HAP-1 (cell line): ENCODE measurements at regions not wholly inside any gene's neighbourhood (a gene's known extent, or its start where the extent isn't known, plus 50 kb on each side); places are given as distances from the start of the nearest gene placed in this dataset.
"Not testable (repeated sequence)": the region's sequence is repeated elsewhere in the genome, so short reads cannot be mapped to it uniquely, and the experiment has no call there.

Experiments used
- DNase-seq, 2 experiments: peaks; one replicate each; pipeline ENCODE4 v3.0.0-alpha.2; 2016 to 2020; ENCODE audit warnings: low spot score in 2 of 2
- H3K27me3 ChIP-seq: fragments of 250-450 bp; sonication (Bioruptor Pico); 2 replicates; pipeline ENCODE4 v1.5.1; 2020; ENCODE audit warnings: low read depth, mild to moderate bottlenecking, moderate library complexity
- H3K36me3 ChIP-seq: fragments of 250-450 bp; sonication (Bioruptor Pico); replicated peaks from 2 replicates; pipeline ENCODE4 v1.5.1; 2020; ENCODE audit warnings: mild to moderate bottlenecking
- H3K4me1 ChIP-seq: fragments of 250-450 bp; sonication (Bioruptor Pico); 2 replicates; pipeline ENCODE4 v1.5.1; 2020; ENCODE audit warnings: mild to moderate bottlenecking
- H3K4me3 ChIP-seq: fragments of 250-450 bp; sonication (Bioruptor Pico); 2 replicates; pipeline ENCODE4 v1.5.1; 2020; ENCODE audit warnings: mild to moderate bottlenecking, moderate library complexity
- H3K9me3 ChIP-seq: fragments of 250-450 bp; sonication (Bioruptor Pico); 2 replicates; pipeline ENCODE4 v1.5.1; 2020; ENCODE audit warnings: mild to moderate bottlenecking, moderate library complexity
- in situ Hi-C: fragments of 300-500 bp; cut with MboI; formaldehyde crosslinking; loops from 3 replicates; pipeline ENCODE4 v1.14.3; 2020; ENCODE audit warnings: low sequenced_read_pairs, inconsistent platforms, mixed read lengths

- H3K9me3 ChIP-seq = no peaks in the 10 kb centered on the region
- H3K27me3 ChIP-seq = no peaks in the 10 kb centered on the region
- H3K4me1 ChIP-seq = peaks cover 38% of the 10 kb centered on the region
- in situ Hi-C loops = no loop called here
- H3K36me3 ChIP-seq = no peaks in the 10 kb centered on the region
- H3K4me3 ChIP-seq = no peak overlapping the region
- DNase-seq = peak in 1 of 2 experiments; percentile 37
Observed at GRCh38 chr9:38183994-38184568, 115.1 kb upstream of the SHB start.

GRCh38 chr9:38182321-38182720 is 113.3 kb upstream of the SHB start:
- in situ Hi-C loops = no loop called here
- Histone ChIP-seq H3K36me3 (no peaks in the 10 kb centered on the region), H3K27me3 (no peaks in the 10 kb centered on the region), H3K9me3 (no peaks in the 10 kb centered on the region), H3K4me3 (no peak overlapping the region), H3K4me1 (peaks cover 34% of the 10 kb centered on the region)
- DNase-seq = peak in 1 of 2 experiments; percentile 48

DNA sequence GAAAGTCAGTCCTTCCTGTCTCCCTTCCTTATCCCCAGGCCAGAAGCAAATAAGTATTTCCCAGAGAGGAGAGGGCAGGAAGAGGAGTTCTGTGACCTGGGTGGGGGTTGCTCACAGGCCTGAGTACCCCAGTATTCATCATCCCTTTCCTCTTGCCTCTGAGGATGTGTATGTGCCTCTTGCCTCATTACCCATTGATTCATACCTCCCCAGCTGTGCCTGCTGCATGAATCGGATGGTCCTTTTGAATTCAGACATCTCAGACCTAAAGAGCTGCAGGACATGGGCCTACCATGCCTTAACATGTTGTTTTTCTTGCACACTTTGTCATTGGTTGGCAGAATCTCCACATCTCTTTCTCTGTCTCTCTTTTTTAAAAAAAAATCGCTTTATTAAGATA is 112.8 kb upstream of the SHB start:
- no peak for DNase-seq
- Histone ChIP-seq H3K4me3 (no peak overlapping the region), H3K4me1 (peaks cover 30% of the 10 kb centered on the region), H3K36me3 (no peaks in the 10 kb centered on the region), H3K9me3 (no peaks in the 10 kb centered on the region), H3K27me3 (no peaks in the 10 kb centered on the region)
- in situ Hi-C loops = no loop called here

- H3K9me3 ChIP-seq = no peaks in the 10 kb centered on the region
- H3K36me3 ChIP-seq = no peaks in the 10 kb centered on the region
- no peak for DNase-seq
- in situ Hi-C loops = no loop called here
- H3K4me1 ChIP-seq = peaks cover 23% of the 10 kb centered on the region
- H3K27me3 ChIP-seq = no peaks in the 10 kb centered on the region
- no peak overlapping the region for H3K4me3 ChIP-seq
Observed at GRCh38 chr9:38181232-38181631, 112.2 kb upstream of the SHB start.

DNA sequence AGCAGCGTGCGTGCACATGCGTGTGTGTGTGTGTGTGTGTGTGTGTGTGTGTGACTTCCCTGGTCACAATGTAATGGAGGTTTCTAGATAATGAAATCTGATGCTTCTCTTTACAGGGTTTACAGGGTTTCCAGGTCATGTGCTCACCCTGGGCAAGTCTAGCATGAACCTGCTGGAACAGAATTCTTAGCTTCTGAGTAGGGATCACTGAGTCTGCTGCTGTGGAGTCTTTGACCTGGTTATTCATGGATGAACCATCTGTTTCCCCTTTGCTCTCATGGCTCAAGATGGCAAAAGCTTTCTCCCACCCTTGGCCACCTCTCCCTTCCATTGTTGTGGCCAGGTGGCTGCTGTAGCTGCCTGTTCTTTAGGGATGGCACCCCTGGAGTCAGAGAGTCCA is 111.6 kb upstream of the SHB start:
- H3K27me3 ChIP-seq = no peaks in the 10 kb centered on the region
- in situ Hi-C loops = no loop called here
- H3K4me3 ChIP-seq = no peak overlapping the region
- peaks cover 20% of the 10 kb centered on the region for H3K4me1 ChIP-seq
- H3K9me3 ChIP-seq = no peaks in the 10 kb centered on the region
- no peaks in the 10 kb centered on the region for H3K36me3 ChIP-seq
- DNase-seq = no peak

DNA sequence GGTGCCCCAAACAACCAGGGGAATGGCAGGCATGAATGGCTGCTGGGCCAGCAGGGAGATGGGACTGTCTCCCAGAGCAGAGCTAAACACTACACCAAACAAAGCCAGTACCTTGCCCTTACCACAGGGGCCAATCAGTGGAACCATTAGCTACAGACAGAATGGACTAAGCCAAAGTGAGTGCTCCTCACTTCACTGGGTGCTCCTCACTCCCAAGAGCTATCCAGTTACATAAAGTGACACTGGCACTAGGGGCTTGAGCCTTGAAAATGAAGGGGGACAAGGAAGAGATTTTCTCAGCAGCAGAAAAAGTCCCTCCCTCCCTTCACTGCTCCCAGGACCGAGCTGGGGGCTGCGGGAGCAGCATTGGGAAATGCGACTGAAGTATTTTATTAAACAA is 110.9 kb upstream of the SHB start:
- H3K27me3 ChIP-seq = no peaks in the 10 kb centered on the region
- H3K4me1 ChIP-seq = peaks cover 13% of the 10 kb centered on the region
- no peaks in the 10 kb centered on the region for H3K9me3 ChIP-seq
- H3K36me3 ChIP-seq = no peaks in the 10 kb centered on the region
- in situ Hi-C loops = no loop called here
- no peak overlapping the region for H3K4me3 ChIP-seq
- DNase-seq = no peak

DNA sequence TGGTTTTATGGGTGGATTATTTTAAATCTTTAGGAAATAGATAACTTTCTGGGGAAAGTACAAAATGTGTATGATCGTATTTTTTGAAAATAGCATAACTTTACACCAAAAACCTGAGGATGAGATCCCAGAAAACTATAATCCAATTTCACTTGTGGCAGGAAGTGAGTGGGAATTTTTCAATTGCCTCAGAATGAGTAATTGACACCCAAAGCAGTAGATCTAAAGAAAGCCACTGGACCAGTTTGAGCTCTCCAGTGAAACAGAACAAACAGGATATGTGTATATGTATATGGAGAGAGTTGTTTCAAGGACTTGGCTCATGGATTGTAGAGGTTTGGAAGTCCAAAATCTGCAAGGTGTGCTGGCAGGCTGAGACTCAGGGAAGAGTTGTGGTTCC is 109.2 kb upstream of the SHB start:
- Histone ChIP-seq H3K9me3 (no peaks in the 10 kb centered on the region), H3K4me1 (peaks cover 8% of the 10 kb centered on the region), H3K4me3 (no peak overlapping the region), H3K27me3 (no peaks in the 10 kb centered on the region), H3K36me3 (no peaks in the 10 kb centered on the region)
- no peak for DNase-seq
- in situ Hi-C loops = no loop called here

GRCh38 chr9:38177680-38178079 is 108.7 kb upstream of the SHB start:
- no peak for DNase-seq
- no peaks in the 10 kb centered on the region for H3K27me3 ChIP-seq
- in situ Hi-C loops = no loop called here
- peaks cover 9% of the 10 kb centered on the region for H3K4me1 ChIP-seq
- H3K36me3 ChIP-seq = no peaks in the 10 kb centered on the region
- H3K9me3 ChIP-seq = no peaks in the 10 kb centered on the region
- no peak overlapping the region for H3K4me3 ChIP-seq

DNA sequence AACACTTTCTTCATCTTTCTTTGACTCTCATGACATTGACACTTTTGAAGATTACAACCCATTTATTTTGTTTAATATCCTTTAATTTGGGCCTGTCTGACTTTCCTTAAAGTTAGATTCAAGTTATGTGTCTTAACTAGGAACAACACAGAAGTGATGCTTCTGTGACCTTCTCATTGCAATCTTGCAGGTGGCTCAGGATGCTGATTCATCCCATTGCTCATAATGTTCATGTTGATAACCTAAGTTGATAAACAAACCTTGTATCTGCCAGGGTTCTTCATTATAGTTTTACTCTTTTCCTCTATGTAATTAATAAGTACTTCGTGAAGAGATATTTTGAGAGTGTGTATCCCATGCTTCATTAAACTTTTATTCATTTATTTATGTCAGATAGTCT is 107.2 kb upstream of the SHB start:
- H3K4me1 ChIP-seq = peaks cover 5% of the 10 kb centered on the region; the same call in 1 of the 2 replicates
- peaks cover 3% of the 10 kb centered on the region; the same call in 1 of the 2 replicates for H3K9me3 ChIP-seq
- H3K4me3 ChIP-seq = no peak overlapping the region
- H3K27me3 ChIP-seq = no peaks in the 10 kb centered on the region
- no peaks in the 10 kb centered on the region for H3K36me3 ChIP-seq
- DNase-seq = no peak
- in situ Hi-C loops = no loop called here

DNA sequence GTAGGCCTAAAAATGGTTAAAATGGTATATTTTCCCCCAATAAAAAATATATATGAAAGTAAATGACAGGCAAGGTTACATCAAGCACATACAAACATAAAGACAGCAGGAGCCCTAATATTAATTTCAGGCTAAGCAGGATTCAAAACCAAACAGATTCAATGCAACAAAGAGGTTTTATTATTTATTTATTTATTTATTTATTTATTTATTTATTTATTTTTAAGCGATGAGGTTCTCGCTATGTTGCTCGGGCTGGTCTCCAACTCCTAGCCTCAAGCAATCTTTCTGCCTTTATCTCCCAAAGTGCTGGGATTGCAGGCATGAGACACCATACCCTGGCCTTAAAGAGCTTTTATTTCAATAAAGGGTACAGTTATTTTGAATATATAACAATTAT is 106.4 kb upstream of the SHB start:
- H3K27me3 ChIP-seq = no peaks in the 10 kb centered on the region
- H3K9me3 ChIP-seq = peaks cover 10% of the 10 kb centered on the region; the same call in 1 of the 2 replicates
- no peak overlapping the region for H3K4me3 ChIP-seq
- H3K4me1 ChIP-seq = peaks cover 5% of the 10 kb centered on the region; the same call in 1 of the 2 replicates
- in situ Hi-C loops = no loop called here
- no peaks in the 10 kb centered on the region for H3K36me3 ChIP-seq
- no peak for DNase-seq

DNA sequence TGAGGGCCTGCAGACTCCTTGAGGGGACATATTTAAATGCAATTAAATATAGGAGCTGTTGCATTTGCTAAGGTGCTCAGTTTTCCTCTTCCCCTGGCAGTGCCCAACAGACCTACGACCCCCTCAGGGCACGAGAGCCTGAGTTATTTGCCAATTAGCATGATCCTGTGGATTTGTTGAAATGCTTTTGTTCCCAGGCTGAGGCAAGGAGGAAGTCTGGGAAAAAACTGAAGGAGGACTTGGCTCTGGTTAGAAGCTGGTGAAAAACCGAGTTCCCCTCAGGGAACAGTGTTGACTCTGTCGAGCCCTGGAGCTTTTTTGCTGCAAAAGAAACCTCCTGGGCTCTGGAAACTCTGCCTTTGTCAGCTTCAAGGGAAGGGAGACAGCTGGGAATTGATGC is 103.6 kb upstream of the SHB start:
- peaks cover 14% of the 10 kb centered on the region; the same call in 1 of the 2 replicates for H3K9me3 ChIP-seq
- in situ Hi-C loops = no loop called here
- peak in 1 of 2 experiments; percentile 47 for DNase-seq
- no peaks in the 10 kb centered on the region for H3K27me3 ChIP-seq
- H3K36me3 ChIP-seq = no peaks in the 10 kb centered on the region
- peaks cover 5% of the 10 kb centered on the region; the same call in 1 of the 2 replicates for H3K4me1 ChIP-seq
- H3K4me3 ChIP-seq = no peak overlapping the region

GRCh38 chr9:38171926-38172325 is 102.9 kb upstream of the SHB start:
- Histone ChIP-seq H3K36me3 (no peaks in the 10 kb centered on the region), H3K27me3 (no peaks in the 10 kb centered on the region), H3K4me3 (no peak overlapping the region), H3K9me3 (peaks cover 14% of the 10 kb centered on the region; the same call in 1 of the 2 replicates), H3K4me1 (peaks cover 5% of the 10 kb centered on the region; the same call in 1 of the 2 replicates)
- DNase-seq = no peak
- in situ Hi-C loops = no loop called here

DNA sequence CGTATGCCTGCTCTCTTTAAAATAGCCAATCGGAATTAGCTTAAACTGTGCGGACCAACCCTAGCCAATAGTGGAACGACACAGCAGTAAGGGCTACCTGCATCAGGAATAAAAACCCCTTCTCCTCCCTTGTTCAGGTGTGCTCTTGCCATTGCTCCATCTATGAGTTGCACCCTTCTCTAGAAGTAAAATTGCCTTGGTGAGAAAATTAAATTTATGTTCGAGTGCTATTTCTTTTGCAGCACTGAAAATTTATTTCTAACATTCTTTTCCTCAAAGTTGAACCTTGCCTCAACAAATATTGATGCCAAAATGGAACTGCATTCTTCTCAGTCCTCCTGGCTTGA is 102.5 kb upstream of the SHB start:
- Histone ChIP-seq H3K36me3 (no peaks in the 10 kb centered on the region), H3K4me1 (peaks cover 5% of the 10 kb centered on the region; the same call in 1 of the 2 replicates), H3K9me3 (peaks cover 14% of the 10 kb centered on the region; the same call in 1 of the 2 replicates), H3K27me3 (no peaks in the 10 kb centered on the region), H3K4me3 (no peak overlapping the region)
- in situ Hi-C loops = no loop called here
- DNase-seq = no peak

DNA sequence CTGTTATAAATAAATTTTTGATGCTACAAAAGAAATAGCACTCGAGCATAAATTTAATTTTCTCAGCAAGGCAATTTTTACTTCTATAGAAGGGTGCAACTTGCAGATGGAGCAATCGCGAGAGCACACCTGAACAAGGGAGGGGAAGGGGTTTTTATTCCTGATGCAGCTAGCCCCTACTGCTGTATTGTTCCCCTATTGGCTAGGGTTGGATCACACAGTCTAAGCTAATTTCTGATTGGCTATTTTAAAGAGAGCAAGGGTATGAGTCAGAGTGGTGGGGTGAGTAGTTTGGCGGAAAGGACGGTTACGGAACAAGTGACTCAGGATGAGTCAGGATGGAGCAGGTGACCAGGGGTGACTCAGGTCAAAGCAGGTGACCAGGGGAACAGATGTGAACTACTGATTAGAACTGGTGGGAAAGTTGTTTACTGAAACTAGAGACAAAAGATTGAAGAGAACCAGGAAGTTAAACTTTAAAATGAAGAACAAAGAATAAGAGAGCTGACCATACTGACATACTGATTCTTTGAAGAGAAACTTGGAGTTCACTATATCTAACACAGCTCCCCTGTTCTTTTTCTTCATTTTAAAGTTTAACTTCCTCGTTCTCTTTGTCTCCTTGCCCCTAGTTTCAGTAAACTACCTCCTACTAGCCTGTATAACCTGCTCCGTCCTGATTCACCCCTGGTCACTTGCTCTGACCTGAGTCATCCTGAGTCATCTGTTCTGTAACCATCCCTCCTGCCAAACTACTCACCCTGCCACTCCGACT is 101.9 kb upstream of the SHB start:
- H3K4me1 ChIP-seq, H3K4me3 ChIP-seq, DNase-seq, in situ Hi-C loops, H3K27me3 ChIP-seq, H3K36me3 ChIP-seq: not testable (repeated sequence)
- peaks cover 14% of the 10 kb centered on the region; the same call in 1 of the 2 replicates for H3K9me3 ChIP-seq
